HEK293 (cell line): ENCODE measurements at regions not wholly inside any gene's neighbourhood (a gene's known extent, or its start where the extent isn't known, plus 50 kb on each side); places are given as distances from the start of the nearest gene placed in this dataset.

Source experiments
- CTCF ChIA-PET: fragments of 350-600 bp; formaldehyde crosslinking; extraction: SDS; loops from one replicate; lab custom pipeline; 2021; ENCODE audit warnings: antibody characterized with exemption; lab: Yijun Ruan, JAX
- POLR2A ChIA-PET: fragments of 300-600 bp; formaldehyde crosslinking; extraction: SDS; loops from one replicate; lab custom pipeline; 2020; ENCODE audit warnings: antibody characterized with exemption, inconsistent platforms; lab: Yijun Ruan, JAX
- H3K27ac ChIP-seq: fragments of 200-500 bp; sonication (Bioruptor generic); 2 replicates; pipeline ENCODE4 v1.5.1; 2014; ENCODE audit warnings: low read depth, low read length, control low read depth, inconsistent platforms; ENCODE audit errors: extremely low read depth
- H3K36me3 ChIP-seq, 2 experiments: fragments of 200-500 bp in 1 of 2; sonication (Bioruptor generic) in 1 of 2; 1 replicate in 1 of 2; 2 replicates in 1 of 2; pipeline ENCODE4 v1.5.1; 2014 to 2017; ENCODE audit warnings: inconsistent platforms in 2 of 2, low read length in 2 of 2; ENCODE audit not compliant: control insufficient read depth in 2 of 2, insufficient read depth in 1 of 2
- H3K4me1 ChIP-seq: fragments of 200-500 bp; sonication (Bioruptor generic); 2 replicates; pipeline ENCODE4 v1.5.1; 2014; ENCODE audit warnings: mild to moderate bottlenecking, low read length, inconsistent platforms; ENCODE audit not compliant: control insufficient read depth, insufficient read depth
- H3K4me3 ChIP-seq: 2 replicates; pipeline ENCODE4 v1.5.1; 2011; ENCODE audit warnings: low read depth, mild to moderate bottlenecking, control low read depth, low read length, moderate library complexity
- H3K9me3 ChIP-seq: fragments of 200-500 bp; sonication (Bioruptor generic); 2 replicates; pipeline ENCODE4 v1.5.1; 2014; ENCODE audit warnings: low read depth, low read length, inconsistent platforms; ENCODE audit not compliant: control insufficient read depth, insufficient read depth
- AEBP2 ChIP-seq: fragments of 450-650 bp; formaldehyde crosslinking; IDR thresholded peaks from 2 replicates; pipeline ENCODE4 v1.5.1; 2016; ENCODE audit warnings: missing biosample characterization, missing genetic modification characterization, borderline replicate concordance
- HOXA7 ChIP-seq: sonication (generic); formaldehyde crosslinking; IDR thresholded peaks from 2 replicates; pipeline ENCODE4 v1.8.1; 2022; ENCODE audit warnings: missing genetic modification reagents, borderline replicate concordance
- IKZF3 ChIP-seq: fragments of 450-650 bp; IDR thresholded peaks from 2 replicates; pipeline ENCODE4 v1.5.0; 2018; ENCODE audit warnings: missing biosample characterization, mild to moderate bottlenecking, missing genetic modification characterization, moderate library complexity
- REPIN1 ChIP-seq: fragments of 450-650 bp; formaldehyde crosslinking; IDR thresholded peaks from 2 replicates; pipeline ENCODE4 v1.5.1; 2017; ENCODE audit warnings: missing biosample characterization, missing genetic modification characterization, low read depth
- WT1 ChIP-seq: fragments of 450-650 bp; formaldehyde crosslinking; IDR thresholded peaks from 2 replicates; pipeline ENCODE4 v1.5.1; 2016; ENCODE audit warnings: missing biosample characterization, missing genetic modification characterization
- ZBTB1 ChIP-seq: fragments of 450-650 bp; formaldehyde crosslinking; IDR thresholded peaks from 2 replicates; pipeline ENCODE4 v1.5.1; 2016; ENCODE audit warnings: missing biosample characterization, missing genetic modification characterization
- ZBTB21 ChIP-seq: fragments of 450-650 bp; formaldehyde crosslinking; IDR thresholded peaks from 2 replicates; pipeline ENCODE4 v1.5.1; 2017; ENCODE audit warnings: missing biosample characterization, missing genetic modification characterization
- ZFP37 ChIP-seq: fragments of 450-650 bp; formaldehyde crosslinking; IDR thresholded peaks from 2 replicates; pipeline ENCODE4 v1.5.1; 2016; ENCODE audit warnings: missing biosample characterization, missing genetic modification characterization
- ZNF146 ChIP-seq: fragments of 450-650 bp; formaldehyde crosslinking; IDR thresholded peaks from 2 replicates; pipeline ENCODE4 v1.5.1; 2016; ENCODE audit warnings: missing biosample characterization, missing genetic modification characterization
- ZNF155 ChIP-seq: fragments of 450-650 bp; formaldehyde crosslinking; IDR thresholded peaks from 2 replicates; pipeline ENCODE4 v1.5.1; 2016; ENCODE audit warnings: missing biosample characterization, missing genetic modification characterization
- ZNF157 ChIP-seq: fragments of 450-650 bp; formaldehyde crosslinking; IDR thresholded peaks from 2 replicates; pipeline ENCODE4 v1.5.1; 2016; ENCODE audit warnings: missing biosample characterization, missing genetic modification characterization
- ZNF2 ChIP-seq: fragments of 450-650 bp; formaldehyde crosslinking; IDR thresholded peaks from 2 replicates; pipeline ENCODE4 v1.5.1; 2016; ENCODE audit warnings: missing biosample characterization, missing genetic modification characterization
- ZNF211 ChIP-seq: fragments of 450-650 bp; formaldehyde crosslinking; IDR thresholded peaks from 2 replicates; pipeline ENCODE4 v1.5.1; 2016; ENCODE audit warnings: low read depth, missing biosample characterization, missing genetic modification characterization
- ZNF223 ChIP-seq: fragments of 450-650 bp; formaldehyde crosslinking; IDR thresholded peaks from 2 replicates; pipeline ENCODE4 v1.5.1; 2016; ENCODE audit warnings: missing biosample characterization, missing genetic modification characterization
- ZNF394 ChIP-seq: fragments of 450-650 bp; formaldehyde crosslinking; IDR thresholded peaks from 2 replicates; pipeline ENCODE4 v1.5.1; 2016; ENCODE audit warnings: missing biosample characterization, missing genetic modification characterization, mild to moderate bottlenecking, moderate library complexity, borderline replicate concordance
- ZNF48 ChIP-seq: fragments of 450-650 bp; formaldehyde crosslinking; IDR thresholded peaks from 2 replicates; pipeline ENCODE4 v1.5.1; 2016; ENCODE audit warnings: missing biosample characterization, missing genetic modification characterization
- ZNF488 ChIP-seq: fragments of 450-650 bp; formaldehyde crosslinking; IDR thresholded peaks from 2 replicates; pipeline ENCODE4 v1.5.1; 2016; ENCODE audit warnings: missing biosample characterization, missing genetic modification characterization
- ZNF510 ChIP-seq: fragments of 450-650 bp; formaldehyde crosslinking; IDR thresholded peaks from 2 replicates; pipeline ENCODE4 v1.5.1; 2018; ENCODE audit warnings: mild to moderate bottlenecking, missing genetic modification characterization, missing biosample characterization; ENCODE audit not compliant: insufficient replicate concordance
- ZNF513 ChIP-seq: fragments of 450-650 bp; IDR thresholded peaks from 2 replicates; pipeline ENCODE4 v1.5.1; 2018; ENCODE audit warnings: missing biosample characterization, missing genetic modification characterization
- ZNF580 ChIP-seq: fragments of 450-650 bp; formaldehyde crosslinking; IDR thresholded peaks from 2 replicates; pipeline ENCODE4 v1.5.1; 2016; ENCODE audit warnings: missing biosample characterization, missing genetic modification characterization
- ZNF596 ChIP-seq: fragments of 450-650 bp; IDR thresholded peaks from 2 replicates; pipeline ENCODE4 v1.5.0; 2018; ENCODE audit warnings: missing biosample characterization, mild to moderate bottlenecking, missing genetic modification characterization, moderate library complexity
- ZNF830 ChIP-seq: fragments of 450-650 bp; IDR thresholded peaks from 2 replicates; pipeline ENCODE4 v1.5.0; 2018; ENCODE audit warnings: missing biosample characterization, missing genetic modification characterization, low read depth, mild to moderate bottlenecking, moderate library complexity
- ZSCAN16 ChIP-seq: fragments of 450-650 bp; formaldehyde crosslinking; IDR thresholded peaks from 2 replicates; pipeline ENCODE4 v1.5.1; 2016; ENCODE audit warnings: missing biosample characterization, missing genetic modification characterization
- ZSCAN5A ChIP-seq: fragments of 450-650 bp; formaldehyde crosslinking; IDR thresholded peaks from 2 replicates; pipeline ENCODE4 v1.5.1; 2016; ENCODE audit warnings: missing biosample characterization, missing genetic modification characterization

- no peak for TF ChIP-seq ZSCAN16 (tag by site-specific recombination)
- no peak for TF ChIP-seq ZSCAN5A (tag by site-specific recombination)
- TF ChIP-seq ZNF48 (tag by site-specific recombination) = no peak
- no peak for TF ChIP-seq ZNF596
- POLR2A ChIA-PET = no interaction called here
- Histone ChIP-seq H3K9me3 (no peaks in the 10 kb centered on the region), H3K27ac (no peak overlapping the region), H3K4me1 (peaks cover 9% of the 10 kb centered on the region), H3K36me3 (no peaks in the 10 kb centered on the region), H3K4me3 (no peak overlapping the region)
- CTCF ChIA-PET = no interaction called here
Observed at GRCh38 chr2:173649527-173650219, 295.0 kb downstream of the CDCA7 start.

GRCh38 chr2:173651891-173652290, 297.2 kb downstream of the CDCA7 start:
- no peak overlapping the region for H3K27ac ChIP-seq
- POLR2A ChIA-PET = no interaction called here

GRCh38 chr2:173652311-173652710, 297.6 kb downstream of the CDCA7 start:
- ChIA-PET CTCF (no interaction called here), POLR2A (no interaction called here)
- peaks cover 9% of the 10 kb centered on the region for H3K4me1 ChIP-seq
- no peak overlapping the region for H3K4me3 ChIP-seq
- H3K9me3 ChIP-seq = no peaks in the 10 kb centered on the region
- no peaks in the 10 kb centered on the region for H3K36me3 ChIP-seq
- peak overlapping the region; percentile 38; the same call in 1 of the 2 replicates for H3K27ac ChIP-seq
- TF ChIP-seq ZNF830 (no peak), AEBP2 (tag by site-specific recombination) (no peak), ZNF223 (tag by site-specific recombination) (no peak), ZNF510 (tag by site-specific recombination) (no peak), ZNF2 (tag by site-specific recombination) (no peak), HOXA7 (CRISPR knock-in tag) (no peak), ZBTB21 (tag by site-specific recombination) (no peak), ZNF488 (tag by site-specific recombination) (no peak), ZFP37 (tag by site-specific recombination) (no peak), ZNF155 (no peak), ZNF157 (no peak), IKZF3 (tag by site-specific recombination) (no peak), ZBTB1 (tag by site-specific recombination) (no peak), ZNF394 (tag by site-specific recombination) (no peak)

More at GRCh38 chr2:173651891-173652290, 297.2 kb downstream of the CDCA7 start:
- no peaks in the 10 kb centered on the region for H3K9me3 ChIP-seq
- TF ChIP-seq ZNF488 (tag by site-specific recombination) (no peak), ZNF580 (tag by site-specific recombination) (0 out of 2 replicates have a peak, but pooled peaks have one; percentile 32), ZNF146 (tag by site-specific recombination) (peak; percentile 83), ZNF211 (tag by site-specific recombination) (no peak), ZNF513 (tag by site-specific recombination) (no peak), REPIN1 (tag by site-specific recombination) (no peak), WT1 (no peak)
- H3K36me3 ChIP-seq = no peaks in the 10 kb centered on the region
- H3K4me3 ChIP-seq = no peak overlapping the region
- H3K4me1 ChIP-seq = peaks cover 9% of the 10 kb centered on the region
- CTCF ChIA-PET = no interaction called here
